Prostate gland (tissue), 2 donors: ENCODE measurements at regions not wholly inside any gene's neighbourhood (a gene's known extent, or its start where the extent isn't known, plus 50 kb on each side); places are given as distances from the start of the nearest gene placed in this dataset.

Source experiments
- CTCF ChIP-seq, 4 experiments: fragments of 200-600 bp in 2 of 4; fragments of 450-650 bp in 2 of 4; sonication (generic) in 2 of 4; IDR thresholded peaks; 1 replicate in 3 of 4; 2 replicates in 1 of 4; pipeline ENCODE4 v1.5.1; 2016 to 2019; ENCODE audit warnings: antibody characterized with exemption in 4 of 4, mild to moderate bottlenecking in 2 of 4, moderate library complexity in 2 of 4
- POLR2AphosphoS5 ChIP-seq: sonication (generic); formaldehyde crosslinking; IDR thresholded peaks from one replicate; pipeline ENCODE4 v1.6.1; 2017; ENCODE audit warnings: antibody characterized with exemption

GRCh38 chr6:85236636-85237035, 213.2 kb upstream of the NT5E start:
- TF ChIP-seq CTCF (IDR thresholded peaks at IDR 0.05) = no peak
- no peak for TF ChIP-seq POLR2AphosphoS5
